A549 (cell line): ENCODE measurements at regions not wholly inside any gene's neighbourhood (a gene's known extent, or its start where the extent isn't known, plus 50 kb on each side); places are given as distances from the start of the nearest gene placed in this dataset.

ENCODE experiments used
- CEBPB ChIP-seq, 2 experiments: fragments of >200 bp in 1 of 2; sonication (Bioruptor Twin) in 1 of 2; formaldehyde crosslinking in 1 of 2; IDR thresholded peaks; 2 replicates each; pipeline ENCODE4 v1.6.1; 2012 to 2016
- EP300 ChIP-seq, 2 experiments: fragments of >200 bp; sonication (Bioruptor Twin); formaldehyde crosslinking; IDR thresholded peaks; 2 replicates in 1 of 2; 3 replicates in 1 of 2; pipeline ENCODE4 v1.6.1; 2016 to 2017
- JUNB ChIP-seq: fragments of >200 bp; sonication (Bioruptor Twin); formaldehyde crosslinking; IDR thresholded peaks from 2 replicates; pipeline ENCODE4 v1.6.1; 2016
- KDM1A ChIP-seq: fragments of 200-600 bp; sonication (generic); IDR thresholded peaks from 2 replicates; pipeline ENCODE4 v1.6.1; 2016; ENCODE audit warnings: low read depth, mild to moderate bottlenecking
- MAFK ChIP-seq: fragments of 450-650 bp; IDR thresholded peaks from 2 replicates; pipeline ENCODE4 v1.6.1; 2014; ENCODE audit not compliant: partially characterized antibody
- MAZ ChIP-seq: fragments of 150-350 bp; IDR thresholded peaks from 2 replicates; pipeline ENCODE4 v1.6.1; 2014; ENCODE audit warnings: antibody characterized with exemption, low read depth, low read length, borderline replicate concordance
- PHF8 ChIP-seq: fragments of 200-600 bp; sonication (generic); IDR thresholded peaks from 2 replicates; pipeline ENCODE4 v1.6.1; 2016; ENCODE audit warnings: low read depth, mild to moderate bottlenecking, antibody characterized with exemption, moderate library complexity, borderline replicate concordance
- POLR2A ChIP-seq: IDR thresholded peaks from 2 replicates; pipeline ENCODE4 v1.6.1; 2012; ENCODE audit warnings: mild to moderate bottlenecking, low read length
- RAD21 ChIP-seq, 2 experiments: fragments of >200 bp in 1 of 2; sonication (Bioruptor Twin) in 1 of 2; formaldehyde crosslinking in 1 of 2; IDR thresholded peaks in 1 of 2; conservative IDR thresholded peaks in 1 of 2; 2 replicates in 1 of 2; 3 replicates in 1 of 2; pipeline ENCODE4 v1.6.1; 2012 to 2018; ENCODE audit warnings: inconsistent platforms in 1 of 2
- TF ChIP-seq, protein P1 (sequence below): fragments of >200 bp; sonication (Bioruptor Twin); formaldehyde crosslinking; IDR thresholded peaks from 3 replicates; pipeline ENCODE4 v1.5.1; 2016
- TF ChIP-seq, protein P2 (sequence below): fragments of 250-450 bp; sonication (Bioruptor Pico); IDR thresholded peaks from 2 replicates; pipeline ENCODE4 v1.5.0; 2021; ENCODE audit warnings: mild to moderate bottlenecking, moderate library complexity, borderline replicate concordance
- TF ChIP-seq, protein P3 (sequence below): IDR thresholded peaks from 2 replicates; pipeline ENCODE4 v1.6.1; 2012; ENCODE audit warnings: low read depth, borderline replicate concordance

DNA sequence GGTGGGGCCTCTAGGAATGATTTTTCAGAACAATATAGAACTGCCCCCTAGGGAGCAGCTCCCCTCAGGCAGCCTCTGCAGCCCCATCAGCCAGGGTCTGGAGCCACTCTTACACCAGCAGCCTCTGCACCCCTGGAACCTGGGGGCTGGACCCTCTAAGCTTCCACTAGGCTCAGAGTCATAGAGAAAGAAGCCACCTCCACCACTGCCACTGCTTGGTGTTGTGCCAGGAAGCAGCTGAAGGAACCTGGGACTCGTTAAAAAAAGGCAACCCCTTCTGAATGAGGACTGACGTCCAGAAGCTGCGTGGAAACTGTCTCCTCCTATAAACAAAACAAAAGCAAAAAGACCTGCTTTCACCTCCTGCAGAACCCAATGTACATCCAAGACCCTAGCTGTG is 98.1 kb upstream of the HS6ST1 start:
- no peak for TF ChIP-seq JUNB
- TF ChIP-seq RAD21 (conservative IDR thresholded peaks at IDR 0.05 in 1 of 2, IDR thresholded peaks at IDR 0.05 in 1 of 2) = no peak
- TF ChIP-seq, protein P1, sequence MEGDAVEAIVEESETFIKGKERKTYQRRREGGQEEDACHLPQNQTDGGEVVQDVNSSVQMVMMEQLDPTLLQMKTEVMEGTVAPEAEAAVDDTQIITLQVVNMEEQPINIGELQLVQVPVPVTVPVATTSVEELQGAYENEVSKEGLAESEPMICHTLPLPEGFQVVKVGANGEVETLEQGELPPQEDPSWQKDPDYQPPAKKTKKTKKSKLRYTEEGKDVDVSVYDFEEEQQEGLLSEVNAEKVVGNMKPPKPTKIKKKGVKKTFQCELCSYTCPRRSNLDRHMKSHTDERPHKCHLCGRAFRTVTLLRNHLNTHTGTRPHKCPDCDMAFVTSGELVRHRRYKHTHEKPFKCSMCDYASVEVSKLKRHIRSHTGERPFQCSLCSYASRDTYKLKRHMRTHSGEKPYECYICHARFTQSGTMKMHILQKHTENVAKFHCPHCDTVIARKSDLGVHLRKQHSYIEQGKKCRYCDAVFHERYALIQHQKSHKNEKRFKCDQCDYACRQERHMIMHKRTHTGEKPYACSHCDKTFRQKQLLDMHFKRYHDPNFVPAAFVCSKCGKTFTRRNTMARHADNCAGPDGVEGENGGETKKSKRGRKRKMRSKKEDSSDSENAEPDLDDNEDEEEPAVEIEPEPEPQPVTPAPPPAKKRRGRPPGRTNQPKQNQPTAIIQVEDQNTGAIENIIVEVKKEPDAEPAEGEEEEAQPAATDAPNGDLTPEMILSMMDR = no peak
- no peak for TF ChIP-seq MAFK
- TF ChIP-seq, protein P2, sequence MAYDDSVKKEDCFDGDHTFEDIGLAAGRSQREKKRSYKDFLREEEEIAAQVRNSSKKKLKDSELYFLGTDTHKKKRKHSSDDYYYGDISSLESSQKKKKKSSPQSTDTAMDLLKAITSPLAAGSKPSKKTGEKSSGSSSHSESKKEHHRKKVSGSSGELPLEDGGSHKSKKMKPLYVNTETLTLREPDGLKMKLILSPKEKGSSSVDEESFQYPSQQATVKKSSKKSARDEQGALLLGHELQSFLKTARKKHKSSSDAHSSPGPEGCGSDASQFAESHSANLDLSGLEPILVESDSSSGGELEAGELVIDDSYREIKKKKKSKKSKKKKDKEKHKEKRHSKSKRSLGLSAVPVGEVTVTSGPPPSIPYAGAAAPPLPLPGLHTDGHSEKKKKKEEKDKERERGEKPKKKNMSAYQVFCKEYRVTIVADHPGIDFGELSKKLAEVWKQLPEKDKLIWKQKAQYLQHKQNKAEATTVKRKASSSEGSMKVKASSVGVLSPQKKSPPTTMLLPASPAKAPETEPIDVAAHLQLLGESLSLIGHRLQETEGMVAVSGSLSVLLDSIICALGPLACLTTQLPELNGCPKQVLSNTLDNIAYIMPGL (CRISPR knock-in tag) = no peak
- TF ChIP-seq CEBPB (IDR thresholded peaks at IDR 0.05) = no peak
- no peak for TF ChIP-seq KDM1A
- TF ChIP-seq, protein P3, sequence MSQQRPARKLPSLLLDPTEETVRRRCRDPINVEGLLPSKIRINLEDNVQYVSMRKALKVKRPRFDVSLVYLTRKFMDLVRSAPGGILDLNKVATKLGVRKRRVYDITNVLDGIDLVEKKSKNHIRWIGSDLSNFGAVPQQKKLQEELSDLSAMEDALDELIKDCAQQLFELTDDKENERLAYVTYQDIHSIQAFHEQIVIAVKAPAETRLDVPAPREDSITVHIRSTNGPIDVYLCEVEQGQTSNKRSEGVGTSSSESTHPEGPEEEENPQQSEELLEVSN = no peak
- no peak for TF ChIP-seq MAZ
- no peak for TF ChIP-seq PHF8
- TF ChIP-seq EP300 (IDR thresholded peaks at IDR 0.05) = no peak
- no peak for TF ChIP-seq POLR2A
